ENCODE measurements at regions not wholly inside any gene's neighbourhood (a gene's known extent, or its start where the extent isn't known, plus 50 kb on each side); places are given as distances from the start of the nearest gene placed in this dataset.

GRCh38 chr22:22705328-22706100 lies 61.1 kb downstream of the GGTLC2 start:
- intact Hi-C loops (cut with DNase I) = no loop called here

GRCh38 chr22:22706253-22706915 lies 62.0 kb downstream of the GGTLC2 start:
- no peak overlapping the region for H3K4me3 ChIP-seq
- intact Hi-C loops (cut with DNase I) = no loop called here
- no peaks in the 10 kb centered on the region for H3K4me1 ChIP-seq (replicated peaks in 1 of 2)
- H3K9me3 ChIP-seq (replicated peaks in 1 of 3) = no peaks in the 10 kb centered on the region
- no peaks in the 10 kb centered on the region for H3K36me3 ChIP-seq (replicated peaks in 1 of 2)
- TF ChIP-seq POLR2A (IDR thresholded peaks at IDR 0.05) = no peak
- no peak for TF ChIP-seq CTCF (IDR thresholded peaks at IDR 0.05)
- no peaks in the 10 kb centered on the region for H3K27me3 ChIP-seq
- WGBS, 4 donors = 46 to 72% (median 61%) methylated on average over 4 of the region's 4 CpGs
- H3K27ac ChIP-seq = no peak overlapping the region
- DNase-seq = peak in 1 of 7 donors; percentile 13

More at GRCh38 chr22:22705328-22706100, 61.1 kb downstream of the GGTLC2 start:
- Histone ChIP-seq H3K27me3 (no peaks in the 10 kb centered on the region), H3K27ac (no peak overlapping the region), H3K4me1 (replicated peaks in 1 of 2) (no peaks in the 10 kb centered on the region), H3K9me3 (replicated peaks in 1 of 3) (no peaks in the 10 kb centered on the region), H3K4me3 (no peak overlapping the region), H3K36me3 (replicated peaks in 1 of 2) (no peaks in the 10 kb centered on the region)
- TF ChIP-seq POLR2A (IDR thresholded peaks at IDR 0.05) (no peak), CTCF (IDR thresholded peaks at IDR 0.05) (no peak)
- 89 to 97% (median 90%) methylated on average over 5 of the region's 5 CpGs for WGBS, 4 donors
- peak in 1 of 7 donors; percentile 12 for DNase-seq

- peak in 1 of 6 experiments; percentile 5 for TF ChIP-seq CTCF (IDR thresholded peaks at IDR 0.05)
- no peak for TF ChIP-seq POLR2A (IDR thresholded peaks at IDR 0.05)
- H3K27me3 ChIP-seq = no peaks in the 10 kb centered on the region
- no peaks in the 10 kb centered on the region for H3K4me1 ChIP-seq (replicated peaks in 1 of 2)
- no peaks in the 10 kb centered on the region for H3K36me3 ChIP-seq (replicated peaks in 1 of 2)
- 67 to 75% (median 70%) methylated on average over 4 of the region's 4 CpGs for WGBS, 4 donors
- intact Hi-C loops (cut with DNase I) = no loop called here
- H3K4me3 ChIP-seq = no peak overlapping the region
- no peaks in the 10 kb centered on the region for H3K9me3 ChIP-seq (replicated peaks in 1 of 3)
- no peak for DNase-seq
- H3K27ac ChIP-seq = no peak overlapping the region
These were observed 65.5 kb downstream of the GGTLC2 start for GRCh38 chr22:22709719-22710445.

Data from adrenal gland (tissue), 9 donors.